GM23338 (cell line): ENCODE measurements at regions not wholly inside any gene's neighbourhood (a gene's known extent, or its start where the extent isn't known, plus 50 kb on each side); places are given as distances from the start of the nearest gene placed in this dataset.

Source experiments
- ATAC-seq: fragments of 200-7000 bp; cut with Tn5 transposase; 3 replicates; pipeline ENCODE4 v1.9.1; 2020
- DNase-seq: peaks from one replicate; pipeline ENCODE4 v3.0.0-alpha.2; 2015; ENCODE audit warnings: low spot score
- H2AFZ ChIP-seq: fragments of 200-600 bp; sonication (generic); 2 replicates; pipeline ENCODE4 v1.8.0; 2016; ENCODE audit warnings: antibody characterized with exemption, mild to moderate bottlenecking, moderate library complexity
- H3F3A ChIP-seq: fragments of 200-600 bp; sonication (generic); replicated peaks from 2 replicates; pipeline ENCODE4 v1.8.0; 2017; ENCODE audit warnings: antibody characterized with exemption, mixed run types, low read depth
- H3K27ac ChIP-seq: fragments of 200-600 bp; sonication (generic); 2 replicates; pipeline ENCODE4 v1.6.1; 2016; ENCODE audit warnings: low read depth
- H3K27me3 ChIP-seq: fragments of 200-600 bp; sonication (generic); 2 replicates; pipeline ENCODE4 v1.8.0; 2016; ENCODE audit warnings: mild to moderate bottlenecking, mixed run types, moderate library complexity; ENCODE audit not compliant: insufficient read depth
- H3K36me3 ChIP-seq: fragments of 200-600 bp; sonication (generic); 2 replicates; pipeline ENCODE4 v1.8.0; 2016; ENCODE audit warnings: mild to moderate bottlenecking; ENCODE audit not compliant: insufficient read depth
- H3K4me1 ChIP-seq: fragments of 200-600 bp; sonication (generic); 2 replicates; pipeline ENCODE4 v1.8.0; 2016; ENCODE audit warnings: mild to moderate bottlenecking, moderate library complexity; ENCODE audit not compliant: insufficient read depth
- H3K4me2 ChIP-seq: fragments of 200-600 bp; sonication (generic); 2 replicates; pipeline ENCODE4 v1.7.1; 2017; ENCODE audit warnings: mixed run types
- H3K4me3 ChIP-seq: fragments of 200-600 bp; sonication (generic); 2 replicates; pipeline ENCODE4 v1.6.1; 2016; ENCODE audit warnings: mixed run types
- H3K79me2 ChIP-seq: fragments of 200-600 bp; sonication (generic); replicated peaks from 2 replicates; pipeline ENCODE4 v1.8.0; 2017; ENCODE audit warnings: mild to moderate bottlenecking; ENCODE audit not compliant: insufficient read depth
- H3K9me2 ChIP-seq: fragments of 200-600 bp; sonication (generic); 2 replicates; pipeline ENCODE4 v1.8.0; 2017; ENCODE audit not compliant: insufficient read depth
- H4K20me1 ChIP-seq: fragments of 200-600 bp; sonication (generic); replicated peaks from 2 replicates; pipeline ENCODE4 v1.8.0; 2017; ENCODE audit warnings: mild to moderate bottlenecking; ENCODE audit not compliant: insufficient read depth
- H3K27ac Mint-ChIP-seq: 2 replicates; pipeline ENCODE4 v1.8.0; 2020; ENCODE audit warnings: inconsistent platforms, mild to moderate bottlenecking, moderate library complexity, mixed read lengths
- H3K27me3 Mint-ChIP-seq: 3 replicates; pipeline ENCODE4 v1.8.0; 2022; ENCODE audit warnings: low read depth, mild to moderate bottlenecking, moderate library complexity, mixed read lengths, inconsistent platforms; ENCODE audit not compliant: insufficient read depth, poor library complexity
- H3K36me3 Mint-ChIP-seq: 3 replicates; pipeline ENCODE4 v1.8.0; 2021; ENCODE audit warnings: low read depth, mild to moderate bottlenecking, inconsistent platforms, moderate library complexity, mixed read lengths
- H3K4me1 Mint-ChIP-seq: 3 replicates; pipeline ENCODE4 v1.8.0; 2020; ENCODE audit warnings: mild to moderate bottlenecking, inconsistent platforms, mixed read lengths
- H3K4me3 Mint-ChIP-seq: 3 replicates; pipeline ENCODE4 v1.8.0; 2021; ENCODE audit warnings: moderate library complexity, mild to moderate bottlenecking, inconsistent platforms, mixed read lengths
- H3K9me3 Mint-ChIP-seq: 3 replicates; pipeline ENCODE4 v1.8.0; 2020; ENCODE audit warnings: moderate library complexity, mild to moderate bottlenecking, inconsistent platforms, mixed read lengths
- EZH2phosphoT487 ChIP-seq: fragments of 200-600 bp; sonication (generic); IDR thresholded peaks from one replicate; pipeline ENCODE4 v1.8.1; 2018; ENCODE audit warnings: antibody characterized with exemption; ENCODE audit not compliant: unreplicated experiment
- NANOG ChIP-seq: IDR thresholded peaks from 2 replicates; pipeline ENCODE4 v1.6.1; 2016; ENCODE audit warnings: antibody characterized with exemption, borderline replicate concordance
- ZNF114 ChIP-seq: fragments of 250-450 bp; sonication (Bioruptor Pico); IDR thresholded peaks from 2 replicates; pipeline ENCODE4 v1.5.0; 2020; ENCODE audit warnings: mild to moderate bottlenecking, moderate library complexity
- TF ChIP-seq, protein P1 (sequence below): IDR thresholded peaks from one replicate; pipeline ENCODE4 v1.6.1; 2018; ENCODE audit warnings: antibody characterized with exemption; ENCODE audit not compliant: unreplicated experiment
- TF ChIP-seq, protein P2 (sequence below), 2 experiments: fragments of 200-600 bp in 1 of 2; sonication (generic) in 1 of 2; conservative IDR thresholded peaks; 2 replicates each; pipeline versions ENCODE4 v1.5.1 to v1.6.1; 2016 to 2017; ENCODE audit warnings: antibody characterized with exemption in 2 of 2, low read depth in 2 of 2, mild to moderate bottlenecking in 2 of 2, moderate library complexity in 1 of 2
- TF ChIP-seq, protein P3 (sequence below): IDR thresholded peaks from 2 replicates; pipeline ENCODE4 v1.6.1; 2016; ENCODE audit warnings: antibody characterized with exemption
- TF ChIP-seq, protein P4 (sequence below): fragments of 250-450 bp; sonication (Bioruptor Pico); IDR thresholded peaks from 2 replicates; pipeline ENCODE4 v1.5.0; 2020; ENCODE audit warnings: mild to moderate bottlenecking, moderate library complexity

DNA sequence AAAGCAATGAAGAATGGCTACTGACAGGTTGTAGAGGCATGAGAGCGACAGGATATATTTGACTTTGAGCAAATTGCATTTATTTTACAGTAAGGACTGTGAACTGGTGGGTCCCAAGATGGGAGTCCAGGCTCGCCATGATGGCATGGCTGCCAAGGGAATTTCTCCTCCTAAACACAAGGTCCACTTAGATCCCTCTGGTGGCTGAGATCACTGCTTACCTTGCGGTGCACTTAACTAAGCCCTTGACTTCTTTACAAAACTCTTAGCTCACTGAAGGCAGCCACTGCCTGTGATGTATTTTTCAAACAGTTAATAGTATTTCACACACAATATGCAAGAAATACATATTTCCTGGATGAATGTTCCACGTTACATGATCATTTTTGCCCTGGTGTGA is 50.3 kb upstream of the SORBS2 start:
- H2AFZ ChIP-seq = no peak overlapping the region
- no peak overlapping the region for H3K27ac ChIP-seq
- peaks cover 23% of the 10 kb centered on the region for H3K9me3 Mint-ChIP-seq
- no peaks in the 10 kb centered on the region for H3K79me2 ChIP-seq
- no peak overlapping the region for H3K4me3 ChIP-seq
- H3K27ac Mint-ChIP-seq = no peak overlapping the region
- 0 out of 2 replicates have a peak, but pooled peaks cover 5% of the 10 kb centered on the region for H3K4me1 ChIP-seq
- no peak overlapping the region for H3K4me3 Mint-ChIP-seq
- no peaks in the 10 kb centered on the region for H4K20me1 ChIP-seq
- ATAC-seq (no peak), DNase-seq (no peak)
- TF ChIP-seq, protein P1, sequence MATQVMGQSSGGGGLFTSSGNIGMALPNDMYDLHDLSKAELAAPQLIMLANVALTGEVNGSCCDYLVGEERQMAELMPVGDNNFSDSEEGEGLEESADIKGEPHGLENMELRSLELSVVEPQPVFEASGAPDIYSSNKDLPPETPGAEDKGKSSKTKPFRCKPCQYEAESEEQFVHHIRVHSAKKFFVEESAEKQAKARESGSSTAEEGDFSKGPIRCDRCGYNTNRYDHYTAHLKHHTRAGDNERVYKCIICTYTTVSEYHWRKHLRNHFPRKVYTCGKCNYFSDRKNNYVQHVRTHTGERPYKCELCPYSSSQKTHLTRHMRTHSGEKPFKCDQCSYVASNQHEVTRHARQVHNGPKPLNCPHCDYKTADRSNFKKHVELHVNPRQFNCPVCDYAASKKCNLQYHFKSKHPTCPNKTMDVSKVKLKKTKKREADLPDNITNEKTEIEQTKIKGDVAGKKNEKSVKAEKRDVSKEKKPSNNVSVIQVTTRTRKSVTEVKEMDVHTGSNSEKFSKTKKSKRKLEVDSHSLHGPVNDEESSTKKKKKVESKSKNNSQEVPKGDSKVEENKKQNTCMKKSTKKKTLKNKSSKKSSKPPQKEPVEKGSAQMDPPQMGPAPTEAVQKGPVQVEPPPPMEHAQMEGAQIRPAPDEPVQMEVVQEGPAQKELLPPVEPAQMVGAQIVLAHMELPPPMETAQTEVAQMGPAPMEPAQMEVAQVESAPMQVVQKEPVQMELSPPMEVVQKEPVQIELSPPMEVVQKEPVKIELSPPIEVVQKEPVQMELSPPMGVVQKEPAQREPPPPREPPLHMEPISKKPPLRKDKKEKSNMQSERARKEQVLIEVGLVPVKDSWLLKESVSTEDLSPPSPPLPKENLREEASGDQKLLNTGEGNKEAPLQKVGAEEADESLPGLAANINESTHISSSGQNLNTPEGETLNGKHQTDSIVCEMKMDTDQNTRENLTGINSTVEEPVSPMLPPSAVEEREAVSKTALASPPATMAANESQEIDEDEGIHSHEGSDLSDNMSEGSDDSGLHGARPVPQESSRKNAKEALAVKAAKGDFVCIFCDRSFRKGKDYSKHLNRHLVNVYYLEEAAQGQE = no peak
- TF ChIP-seq ZNF114 = no peak
- TF ChIP-seq EZH2phosphoT487 = no peak
- TF ChIP-seq, protein P2, sequence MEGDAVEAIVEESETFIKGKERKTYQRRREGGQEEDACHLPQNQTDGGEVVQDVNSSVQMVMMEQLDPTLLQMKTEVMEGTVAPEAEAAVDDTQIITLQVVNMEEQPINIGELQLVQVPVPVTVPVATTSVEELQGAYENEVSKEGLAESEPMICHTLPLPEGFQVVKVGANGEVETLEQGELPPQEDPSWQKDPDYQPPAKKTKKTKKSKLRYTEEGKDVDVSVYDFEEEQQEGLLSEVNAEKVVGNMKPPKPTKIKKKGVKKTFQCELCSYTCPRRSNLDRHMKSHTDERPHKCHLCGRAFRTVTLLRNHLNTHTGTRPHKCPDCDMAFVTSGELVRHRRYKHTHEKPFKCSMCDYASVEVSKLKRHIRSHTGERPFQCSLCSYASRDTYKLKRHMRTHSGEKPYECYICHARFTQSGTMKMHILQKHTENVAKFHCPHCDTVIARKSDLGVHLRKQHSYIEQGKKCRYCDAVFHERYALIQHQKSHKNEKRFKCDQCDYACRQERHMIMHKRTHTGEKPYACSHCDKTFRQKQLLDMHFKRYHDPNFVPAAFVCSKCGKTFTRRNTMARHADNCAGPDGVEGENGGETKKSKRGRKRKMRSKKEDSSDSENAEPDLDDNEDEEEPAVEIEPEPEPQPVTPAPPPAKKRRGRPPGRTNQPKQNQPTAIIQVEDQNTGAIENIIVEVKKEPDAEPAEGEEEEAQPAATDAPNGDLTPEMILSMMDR (conservative IDR thresholded peaks at IDR 0.05; ENCODE audit: low read depth in 2 of 2) = 0 out of 4 replicates have a peak, but pooled peaks of 1 of the 2 experiments have one; percentile 9
- TF ChIP-seq, protein P3, sequence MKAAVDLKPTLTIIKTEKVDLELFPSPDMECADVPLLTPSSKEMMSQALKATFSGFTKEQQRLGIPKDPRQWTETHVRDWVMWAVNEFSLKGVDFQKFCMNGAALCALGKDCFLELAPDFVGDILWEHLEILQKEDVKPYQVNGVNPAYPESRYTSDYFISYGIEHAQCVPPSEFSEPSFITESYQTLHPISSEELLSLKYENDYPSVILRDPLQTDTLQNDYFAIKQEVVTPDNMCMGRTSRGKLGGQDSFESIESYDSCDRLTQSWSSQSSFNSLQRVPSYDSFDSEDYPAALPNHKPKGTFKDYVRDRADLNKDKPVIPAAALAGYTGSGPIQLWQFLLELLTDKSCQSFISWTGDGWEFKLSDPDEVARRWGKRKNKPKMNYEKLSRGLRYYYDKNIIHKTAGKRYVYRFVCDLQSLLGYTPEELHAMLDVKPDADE = no peak
- H3K27me3 ChIP-seq = no peaks in the 10 kb centered on the region
- H3K4me2 ChIP-seq = no peak overlapping the region
- peaks cover 23% of the 10 kb centered on the region for H3K36me3 Mint-ChIP-seq
- H3K9me2 ChIP-seq = peaks cover 8% of the 10 kb centered on the region; the same call in 1 of the 2 replicates
- peaks cover 2% of the 10 kb centered on the region for H3K27me3 Mint-ChIP-seq
- no peaks in the 10 kb centered on the region for H3F3A ChIP-seq
- H3K4me1 Mint-ChIP-seq = peaks cover 13% of the 10 kb centered on the region; the same call in 2 of the 3 replicates
- peaks cover 15% of the 10 kb centered on the region for H3K36me3 ChIP-seq

DNA sequence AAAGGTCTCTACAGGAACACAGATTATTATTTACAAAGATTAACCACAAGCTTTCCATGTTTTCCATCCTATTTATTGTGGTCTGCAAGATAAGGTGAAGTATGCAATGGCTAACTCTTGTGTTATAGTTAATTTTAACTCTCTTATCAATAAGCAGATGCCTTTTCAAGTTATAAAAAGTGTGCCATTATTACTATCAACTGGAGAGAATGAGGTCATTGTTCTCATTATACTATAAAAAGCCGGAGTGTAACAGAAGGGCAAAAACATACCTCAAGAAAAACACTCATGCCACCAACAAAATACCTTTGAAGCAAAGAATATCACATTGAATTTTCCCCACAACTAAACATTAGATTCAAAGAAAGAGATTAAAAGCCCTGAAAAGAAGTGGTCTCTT is 52.0 kb upstream of the SORBS2 start:
- Histone ChIP-seq H3K9me2 (peaks cover 8% of the 10 kb centered on the region; the same call in 1 of the 2 replicates), H2AFZ (no peak overlapping the region), H3K79me2 (no peaks in the 10 kb centered on the region), H3K4me1 (0 out of 2 replicates have a peak, but pooled peaks cover 5% of the 10 kb centered on the region), H3K4me3 (no peak overlapping the region), H3K4me2 (no peak overlapping the region), H3K27me3 (no peaks in the 10 kb centered on the region), H3K36me3 (peaks cover 4% of the 10 kb centered on the region; the same call in 1 of the 2 replicates), H4K20me1 (no peaks in the 10 kb centered on the region), H3F3A (no peaks in the 10 kb centered on the region), H3K27ac (no peak overlapping the region)
- Mint-ChIP-seq H3K9me3 (peaks cover 8% of the 10 kb centered on the region), H3K27ac (no peak overlapping the region), H3K4me3 (no peak overlapping the region), H3K36me3 (peaks cover 8% of the 10 kb centered on the region), H3K4me1 (peaks cover 21% of the 10 kb centered on the region), H3K27me3 (peaks cover 2% of the 10 kb centered on the region)
- ATAC-seq (no peak), DNase-seq (no peak)
- no peak for TF ChIP-seq NANOG
- TF ChIP-seq, protein P4, sequence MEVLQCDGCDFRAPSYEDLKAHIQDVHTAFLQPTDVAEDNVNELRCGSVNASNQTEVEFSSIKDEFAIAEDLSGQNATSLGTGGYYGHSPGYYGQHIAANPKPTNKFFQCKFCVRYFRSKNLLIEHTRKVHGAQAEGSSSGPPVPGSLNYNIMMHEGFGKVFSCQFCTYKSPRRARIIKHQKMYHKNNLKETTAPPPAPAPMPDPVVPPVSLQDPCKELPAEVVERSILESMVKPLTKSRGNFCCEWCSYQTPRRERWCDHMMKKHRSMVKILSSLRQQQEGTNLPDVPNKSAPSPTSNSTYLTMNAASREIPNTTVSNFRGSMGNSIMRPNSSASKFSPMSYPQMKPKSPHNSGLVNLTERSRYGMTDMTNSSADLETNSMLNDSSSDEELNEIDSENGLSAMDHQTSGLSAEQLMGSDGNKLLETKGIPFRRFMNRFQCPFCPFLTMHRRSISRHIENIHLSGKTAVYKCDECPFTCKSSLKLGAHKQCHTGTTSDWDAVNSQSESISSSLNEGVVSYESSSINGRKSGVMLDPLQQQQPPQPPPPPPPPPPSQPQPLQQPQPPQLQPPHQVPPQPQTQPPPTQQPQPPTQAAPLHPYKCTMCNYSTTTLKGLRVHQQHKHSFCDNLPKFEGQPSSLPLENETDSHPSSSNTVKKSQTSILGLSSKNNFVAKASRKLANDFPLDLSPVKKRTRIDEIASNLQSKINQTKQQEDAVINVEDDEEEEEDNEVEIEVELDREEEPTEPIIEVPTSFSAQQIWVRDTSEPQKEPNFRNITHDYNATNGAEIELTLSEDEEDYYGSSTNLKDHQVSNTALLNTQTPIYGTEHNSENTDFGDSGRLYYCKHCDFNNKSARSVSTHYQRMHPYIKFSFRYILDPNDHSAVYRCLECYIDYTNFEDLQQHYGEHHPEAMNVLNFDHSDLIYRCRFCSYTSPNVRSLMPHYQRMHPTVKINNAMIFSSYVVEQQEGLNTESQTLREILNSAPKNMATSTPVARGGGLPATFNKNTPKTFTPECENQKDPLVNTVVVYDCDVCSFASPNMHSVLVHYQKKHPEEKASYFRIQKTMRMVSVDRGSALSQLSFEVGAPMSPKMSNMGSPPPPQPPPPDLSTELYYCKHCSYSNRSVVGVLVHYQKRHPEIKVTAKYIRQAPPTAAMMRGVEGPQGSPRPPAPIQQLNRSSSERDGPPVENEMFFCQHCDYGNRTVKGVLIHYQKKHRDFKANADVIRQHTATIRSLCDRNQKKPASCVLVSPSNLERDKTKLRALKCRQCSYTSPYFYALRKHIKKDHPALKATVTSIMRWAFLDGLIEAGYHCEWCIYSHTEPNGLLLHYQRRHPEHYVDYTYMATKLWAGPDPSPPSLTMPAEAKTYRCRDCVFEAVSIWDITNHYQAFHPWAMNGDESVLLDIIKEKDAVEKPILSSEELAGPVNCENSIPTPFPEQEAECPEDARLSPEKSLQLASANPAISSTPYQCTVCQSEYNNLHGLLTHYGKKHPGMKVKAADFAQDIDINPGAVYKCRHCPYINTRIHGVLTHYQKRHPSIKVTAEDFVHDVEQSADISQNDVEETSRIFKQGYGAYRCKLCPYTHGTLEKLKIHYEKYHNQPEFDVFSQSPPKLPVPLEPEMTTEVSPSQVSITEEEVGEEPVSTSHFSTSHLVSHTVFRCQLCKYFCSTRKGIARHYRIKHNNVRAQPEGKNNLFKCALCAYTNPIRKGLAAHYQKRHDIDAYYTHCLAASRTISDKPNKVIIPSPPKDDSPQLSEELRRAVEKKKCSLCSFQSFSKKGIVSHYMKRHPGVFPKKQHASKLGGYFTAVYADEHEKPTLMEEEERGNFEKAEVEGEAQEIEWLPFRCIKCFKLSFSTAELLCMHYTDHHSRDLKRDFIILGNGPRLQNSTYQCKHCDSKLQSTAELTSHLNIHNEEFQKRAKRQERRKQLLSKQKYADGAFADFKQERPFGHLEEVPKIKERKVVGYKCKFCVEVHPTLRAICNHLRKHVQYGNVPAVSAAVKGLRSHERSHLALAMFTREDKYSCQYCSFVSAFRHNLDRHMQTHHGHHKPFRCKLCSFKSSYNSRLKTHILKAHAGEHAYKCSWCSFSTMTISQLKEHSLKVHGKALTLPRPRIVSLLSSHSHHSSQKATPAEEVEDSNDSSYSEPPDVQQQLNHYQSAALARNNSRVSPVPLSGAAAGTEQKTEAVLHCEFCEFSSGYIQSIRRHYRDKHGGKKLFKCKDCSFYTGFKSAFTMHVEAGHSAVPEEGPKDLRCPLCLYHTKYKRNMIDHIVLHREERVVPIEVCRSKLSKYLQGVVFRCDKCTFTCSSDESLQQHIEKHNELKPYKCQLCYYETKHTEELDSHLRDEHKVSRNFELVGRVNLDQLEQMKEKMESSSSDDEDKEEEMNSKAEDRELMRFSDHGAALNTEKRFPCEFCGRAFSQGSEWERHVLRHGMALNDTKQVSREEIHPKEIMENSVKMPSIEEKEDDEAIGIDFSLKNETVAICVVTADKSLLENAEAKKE (CRISPR knock-in tag) = no peak
